Endothelial cell of umbilical vein (primary cell): ENCODE measurements at regions not wholly inside any gene's neighbourhood (a gene's known extent, or its start where the extent isn't known, plus 50 kb on each side); places are given as distances from the start of the nearest gene placed in this dataset.

Experiments used
- BruUV-seq: library from RNA; stranded (reverse); fragments of 400-500 nt; replicated peaks from 2 replicates; lab custom pipeline; 2021; lab: Mats Ljungman, UMichigan
- CTCF ChIA-PET: fragments of 300-600, 350-600 bp; sonication (Branson Sonifier 250); formaldehyde crosslinking; loops from one replicate; lab custom pipeline; 2021; ENCODE audit warnings: antibody characterized with exemption, inconsistent platforms; lab: Charles Lee
- POLR2A ChIA-PET: fragments of 300-600, 350-600 bp; sonication (Branson Sonifier 250); formaldehyde crosslinking; loops from one replicate; lab custom pipeline; 2021; ENCODE audit warnings: antibody characterized with exemption, inconsistent platforms; lab: Charles Lee
- DNase-seq: peaks from one replicate; pipeline ENCODE4 v3.0.0-alpha.2; 2011; ENCODE audit warnings: low read depth, low spot score
- FAIRE-seq: peaks from 2 replicates; lab custom pipeline; 2011; peaks lifted over from hg19 to GRCh38; lab: Jason Lieb, UNC
- H2AFZ ChIP-seq: 2 replicates; pipeline ENCODE4 v1.6.0; 2012; ENCODE audit warnings: low read depth, low read length, control low read depth, inconsistent platforms
- H3K27ac ChIP-seq: 2 replicates; pipeline ENCODE4 v1.5.1; 2011; ENCODE audit warnings: low read depth, mild to moderate bottlenecking, control low read depth, low read length, moderate library complexity; ENCODE audit not compliant: insufficient read depth
- H3K27me3 ChIP-seq, 2 experiments: 2 replicates each; pipeline versions ENCODE4 v1.6.0 to v1.6.1; 2011; ENCODE audit warnings: low read length in 2 of 2, mixed read lengths in 1 of 2; ENCODE audit not compliant: control insufficient read depth in 2 of 2, insufficient read depth in 2 of 2
- H3K36me3 ChIP-seq, 2 experiments: 2 replicates in 1 of 2; 3 replicates in 1 of 2; pipeline ENCODE4 v1.5.1; 2011; ENCODE audit warnings: low read length in 2 of 2, mild to moderate bottlenecking in 1 of 2, moderate library complexity in 1 of 2; ENCODE audit not compliant: control insufficient read depth in 2 of 2, insufficient read depth in 2 of 2; ENCODE audit errors: extremely low read depth in 1 of 2
- H3K4me1 ChIP-seq: 3 replicates; pipeline ENCODE4 v1.5.1; 2011; ENCODE audit warnings: mild to moderate bottlenecking, low read length; ENCODE audit not compliant: control insufficient read depth, insufficient read depth; ENCODE audit errors: extremely low read depth
- H3K4me2 ChIP-seq: 2 replicates; pipeline ENCODE4 v1.6.1; 2011; ENCODE audit warnings: low read length, control low read depth, mixed read lengths; ENCODE audit not compliant: insufficient read depth
- H3K4me3 ChIP-seq, 3 experiments: fragments of 200-600 bp in 1 of 3; sonication (generic), shearing (Covaris generic) in 1 of 3; replicated peaks in 1 of 3; 2 replicates each; pipeline ENCODE4 v1.5.1; 2011 to 2016; ENCODE audit warnings: control low read depth in 3 of 3, low read length in 3 of 3, mild to moderate bottlenecking in 2 of 3, inconsistent platforms in 1 of 3, low read depth in 1 of 3, moderate library complexity in 1 of 3; ENCODE audit not compliant: insufficient read depth in 1 of 3
- H3K79me2 ChIP-seq: 2 replicates; pipeline ENCODE4 v1.6.0; 2012; ENCODE audit warnings: low read length, inconsistent platforms; ENCODE audit not compliant: control insufficient read depth, insufficient read depth
- H3K9ac ChIP-seq: replicated peaks from 2 replicates; pipeline ENCODE3; 2011; ENCODE audit warnings: low read length, control low read depth; ENCODE audit not compliant: insufficient read depth; ENCODE audit errors: extremely low read depth
- H3K9me1 ChIP-seq: replicated peaks from 3 replicates; pipeline ENCODE4 v1.6.0; 2011; ENCODE audit warnings: mild to moderate bottlenecking, low read length; ENCODE audit not compliant: control insufficient read depth, insufficient read depth; ENCODE audit errors: extremely low read depth
- H3K9me3 ChIP-seq: replicated peaks from 2 replicates; pipeline ENCODE4 v1.5.1; 2012; ENCODE audit warnings: low read length, inconsistent platforms; ENCODE audit not compliant: control insufficient read depth, insufficient read depth
- H4K20me1 ChIP-seq: replicated peaks from 2 replicates; pipeline ENCODE3; 2011; ENCODE audit warnings: mild to moderate bottlenecking, low read length; ENCODE audit not compliant: control insufficient read depth, insufficient read depth; ENCODE audit errors: extremely low read depth
- CTCF ChIP-seq, 2 donors: IDR thresholded peaks; 1 replicate in 1 of 2; 2 replicates in 1 of 2; pipeline ENCODE4 v1.5.1; 2011; ENCODE audit warnings: low read length in 2 of 2, mild to moderate bottlenecking in 2 of 2, moderate library complexity in 2 of 2, control low read depth in 1 of 2, inconsistent platforms in 1 of 2, low read depth in 1 of 2; ENCODE audit not compliant: insufficient read depth in 1 of 2; ENCODE audit errors: extremely low read depth in 1 of 2
- EZH2 ChIP-seq: IDR thresholded peaks from 2 replicates; pipeline ENCODE4 v1.6.1; 2012; ENCODE audit warnings: borderline replicate concordance, low read depth, mild to moderate bottlenecking, moderate library complexity, low read length, inconsistent platforms; ENCODE audit not compliant: severe bottlenecking
- FOS ChIP-seq: IDR thresholded peaks from 2 replicates; pipeline ENCODE4 v1.6.1; 2011; ENCODE audit warnings: mild to moderate bottlenecking, low read length, moderate library complexity, borderline replicate concordance; ENCODE audit not compliant: insufficient read depth
- GATA2 ChIP-seq: IDR thresholded peaks from 2 replicates; pipeline ENCODE4 v1.7.0; 2011; ENCODE audit warnings: low read depth, mild to moderate bottlenecking, moderate library complexity, mixed read lengths, low read length; ENCODE audit not compliant: insufficient read length, insufficient read depth
- JUN ChIP-seq: IDR thresholded peaks from 2 replicates; pipeline ENCODE4 v1.6.1; 2011; ENCODE audit warnings: borderline replicate concordance, low read depth; ENCODE audit not compliant: insufficient read length, insufficient read depth
- MAX ChIP-seq: IDR thresholded peaks from 2 replicates; pipeline ENCODE4 v1.6.1; 2011; ENCODE audit not compliant: insufficient read depth, insufficient read length
- POLR2A ChIP-seq: IDR thresholded peaks from 2 replicates; pipeline ENCODE4 v1.6.1; 2012; ENCODE audit warnings: low read depth, mild to moderate bottlenecking, control low read depth, low read length
- POLR2AphosphoS5 ChIP-seq: IDR thresholded peaks from 2 replicates; pipeline ENCODE4 v1.6.1; 2012; ENCODE audit warnings: low read depth, mild to moderate bottlenecking, control low read depth, low read length, moderate library complexity; ENCODE audit not compliant: insufficient read depth
- dilution Hi-C: fragments of 300-500 bp; cut with MboI; formaldehyde crosslinking; loops from one replicate; pipeline ENCODE4 v1.15.0; 2019; ENCODE audit warnings: low sequenced_read_pairs; ENCODE audit not compliant: extremely low pct_ligation_motif_present
- intact Hi-C: fragments of 100-400 bp; cut with micrococcal nuclease; formaldehyde crosslinking; loops from one replicate; pipeline ENCODE4 v1.10.0; 2022

- Histone ChIP-seq H3K4me2 (no peak overlapping the region), H3K9me3 (no peaks in the 10 kb centered on the region), H3K36me3 (no peaks in the 10 kb centered on the region), H3K9me1 (no peaks in the 10 kb centered on the region), H3K27ac (no peak overlapping the region), H3K9ac (no peak overlapping the region), H2AFZ (no peak overlapping the region), H3K27me3 (no peaks in the 10 kb centered on the region), H3K4me1 (no peaks in the 10 kb centered on the region), H3K79me2 (no peaks in the 10 kb centered on the region), H3K4me3 (no peak overlapping the region), H4K20me1 (no peaks in the 10 kb centered on the region)
- DNase-seq: no peak
- TF ChIP-seq MAX (no peak), JUN (no peak), POLR2A (no peak), CTCF (IDR thresholded peaks at IDR 0.05; ENCODE audit: extremely low read depth in 1 of 2, insufficient read depth in 1 of 2, low read depth in 1 of 2, low read length in 2 of 2) (no peak), GATA2 (no peak), POLR2AphosphoS5 (no peak), EZH2 (no peak), FOS (no peak)
- ChIA-PET POLR2A (no interaction called here), CTCF (no interaction called here)
- intact Hi-C loops: no loop called here
- dilution Hi-C loops: no loop called here
- FAIRE-seq: no peak
- no TSS peak for BruUV-seq
These were observed 1037.0 kb downstream of the GRM8 start for GRCh38 chr7:126215785-126216184.
